Trophoblast cell (in vitro differentiated cells and primary cell): ENCODE measurements at regions not wholly inside any gene's neighbourhood (a gene's known extent, or its start where the extent isn't known, plus 50 kb on each side); places are given as distances from the start of the nearest gene placed in this dataset.

Experiments
- DNase-seq, 2 donors: peaks; one replicate each; pipeline ENCODE4 v3.0.0-alpha.2; 2016
- H2AFZ ChIP-seq: 2 replicates; pipeline ENCODE4 v1.6.1; 2013; ENCODE audit warnings: low read length, moderate library complexity, mild to moderate bottlenecking; ENCODE audit not compliant: insufficient read depth, poor library complexity
- H2AK5ac ChIP-seq: 2 replicates; pipeline ENCODE4 v1.6.1; 2013; ENCODE audit warnings: mild to moderate bottlenecking, low read length
- H2BK120ac ChIP-seq: 2 replicates; pipeline ENCODE4 v1.6.1; 2013; ENCODE audit warnings: low read length, mild to moderate bottlenecking, moderate library complexity; ENCODE audit not compliant: insufficient read depth, poor library complexity
- H2BK12ac ChIP-seq: 2 replicates; pipeline ENCODE4 v1.6.1; 2013; ENCODE audit warnings: mild to moderate bottlenecking, low read length, moderate library complexity
- H2BK5ac ChIP-seq: 2 replicates; pipeline ENCODE4 v1.6.1; 2013; ENCODE audit warnings: low read length, low read depth, moderate library complexity, mild to moderate bottlenecking; ENCODE audit not compliant: poor library complexity
- H3K14ac ChIP-seq: 2 replicates; pipeline ENCODE4 v1.6.1; 2013; ENCODE audit warnings: mild to moderate bottlenecking, low read length
- H3K18ac ChIP-seq: 2 replicates; pipeline ENCODE4 v1.6.1; 2013; ENCODE audit warnings: mild to moderate bottlenecking, low read length
- H3K23ac ChIP-seq: 2 replicates; pipeline ENCODE4 v1.6.1; 2013; ENCODE audit warnings: low read length
- H3K27ac ChIP-seq: 2 replicates; pipeline ENCODE4 v1.5.1; 2013; ENCODE audit warnings: low read depth, mild to moderate bottlenecking, inconsistent platforms, low read length, moderate library complexity
- H3K27me3 ChIP-seq: 2 replicates; pipeline ENCODE4 v1.6.1; 2013; ENCODE audit warnings: inconsistent platforms, mild to moderate bottlenecking, low read length, moderate library complexity; ENCODE audit not compliant: insufficient read depth
- H3K36me3 ChIP-seq, 2 experiments: 1 replicate in 1 of 2; 2 replicates in 1 of 2; pipeline ENCODE4 v1.6.1; 2013; ENCODE audit warnings: low read length in 2 of 2, mild to moderate bottlenecking in 2 of 2, moderate library complexity in 1 of 2; ENCODE audit not compliant: insufficient read depth in 2 of 2, control insufficient read depth in 1 of 2
- H3K4ac ChIP-seq: 2 replicates; pipeline ENCODE4 v1.6.1; 2013; ENCODE audit warnings: low read depth, mild to moderate bottlenecking, low read length, moderate library complexity
- H3K4me1 ChIP-seq, 2 experiments: 1 replicate in 1 of 2; 2 replicates in 1 of 2; pipeline ENCODE4 v1.6.1; 2013; ENCODE audit warnings: low read length in 2 of 2, mild to moderate bottlenecking in 2 of 2, moderate library complexity in 1 of 2; ENCODE audit not compliant: insufficient read depth in 2 of 2, control insufficient read depth in 1 of 2
- H3K4me2 ChIP-seq: 2 replicates; pipeline ENCODE4 v1.6.1; 2013; ENCODE audit warnings: inconsistent platforms, mild to moderate bottlenecking, low read length, moderate library complexity
- H3K4me3 ChIP-seq: 2 replicates; pipeline ENCODE4 v1.5.1; 2013; ENCODE audit warnings: mild to moderate bottlenecking, low read depth, low read length, inconsistent platforms
- H3K79me1 ChIP-seq: one replicate; pipeline ENCODE4 v1.6.1; 2013; ENCODE audit warnings: low read length
- H3K79me2 ChIP-seq: 2 replicates; pipeline ENCODE4 v1.6.1; 2013; ENCODE audit warnings: low read length, mild to moderate bottlenecking; ENCODE audit not compliant: control insufficient read depth, insufficient read depth, poor library complexity
- H3K9ac ChIP-seq: 2 replicates; pipeline ENCODE4 v1.6.1; 2013; ENCODE audit warnings: mild to moderate bottlenecking, low read length
- H3K9me3 ChIP-seq: 2 replicates; pipeline ENCODE4 v1.6.1; 2013; ENCODE audit warnings: low read depth, mild to moderate bottlenecking, control low read depth, inconsistent platforms, low read length; ENCODE audit not compliant: insufficient read depth
- H4K12ac ChIP-seq: 2 replicates; pipeline ENCODE4 v1.6.1; 2013; ENCODE audit warnings: low read depth, mild to moderate bottlenecking, low read length, moderate library complexity
- H4K8ac ChIP-seq: 2 replicates; pipeline ENCODE4 v1.6.1; 2013; ENCODE audit warnings: low read depth, mild to moderate bottlenecking, low read length, moderate library complexity
- H4K91ac ChIP-seq: one replicate; pipeline ENCODE4 v1.6.1; 2013; ENCODE audit warnings: low read depth, mild to moderate bottlenecking, low read length, moderate library complexity
- WGBS: extraction: QIAGEN DNeasy Blood & Tissue Kit; methylation state at CpG from one replicate; pipeline ENCODE4 v1.1.7; 2013; ENCODE audit warnings: missing lambda C conversion rate; ENCODE audit not compliant: insufficient read length, insufficient coverage; ENCODE audit errors: extremely low coverage; 5-methylcytosine and 5-hydroxymethylcytosine counted together

GRCh38 chr13:31588316-31588715, 151.0 kb upstream of the RXFP2 start:
- no peak overlapping the region for H2AFZ ChIP-seq

GRCh38 chr13:31588893-31589292, 150.4 kb upstream of the RXFP2 start:
- Histone ChIP-seq H3K79me2 (no peaks in the 10 kb centered on the region), H4K12ac (no peak overlapping the region), H3K27me3 (no peaks in the 10 kb centered on the region), H3K4ac (no peak overlapping the region), H3K4me1 (peaks cover 3 to 4% of the 10 kb centered on the region in 2 experiments), H3K18ac (no peak overlapping the region), H3K79me1 (no peaks in the 10 kb centered on the region), H3K4me2 (no peak overlapping the region), H4K91ac (no peak overlapping the region), H2BK12ac (no peak overlapping the region), H2AFZ (no peak overlapping the region), H3K9ac (no peak overlapping the region), H2BK120ac (no peak overlapping the region), H2AK5ac (no peak overlapping the region), H3K36me3 (no peaks in the 10 kb centered on the region), H3K27ac (no peak overlapping the region), H3K9me3 (peaks cover 5% of the 10 kb centered on the region), H2BK5ac (no peak overlapping the region), H3K4me3 (no peak overlapping the region), H3K14ac (no peak overlapping the region), H3K23ac (no peak overlapping the region), H4K8ac (no peak overlapping the region)
- no peak for DNase-seq
- WGBS = no CpG with 5 or more reads among the region's 1 CpG

More at GRCh38 chr13:31588316-31588715, 151.0 kb upstream of the RXFP2 start:
- Histone ChIP-seq H4K91ac (no peak overlapping the region), H4K12ac (no peak overlapping the region), H3K36me3 (no peaks in the 10 kb centered on the region), H3K4me3 (no peak overlapping the region), H3K4ac (no peak overlapping the region), H4K8ac (no peak overlapping the region), H2BK12ac (no peak overlapping the region), H3K27ac (no peak overlapping the region), H3K27me3 (no peaks in the 10 kb centered on the region), H3K4me1 (peaks cover 3 to 4% of the 10 kb centered on the region in 2 experiments), H3K18ac (no peak overlapping the region), H2AK5ac (no peak overlapping the region), H3K9ac (no peak overlapping the region), H2BK5ac (no peak overlapping the region), H3K9me3 (peaks cover 7% of the 10 kb centered on the region), H3K14ac (no peak overlapping the region), H3K79me2 (no peaks in the 10 kb centered on the region), H2BK120ac (no peak overlapping the region), H3K79me1 (no peaks in the 10 kb centered on the region), H3K23ac (no peak overlapping the region), H3K4me2 (no peak overlapping the region)
- DNase-seq = no peak
- no CpG with 5 or more reads among the region's 3 CpGs for WGBS

GRCh38 chr13:31591642-31592233, 147.6 kb upstream of the RXFP2 start:
- H2AK5ac ChIP-seq = no peak overlapping the region
- H3K14ac ChIP-seq = no peak overlapping the region
- no peak for DNase-seq
- H3K4me3 ChIP-seq = no peak overlapping the region
- no peak overlapping the region for H2BK12ac ChIP-seq
- H4K12ac ChIP-seq = no peak overlapping the region
- no peak overlapping the region for H3K23ac ChIP-seq
- no peak overlapping the region for H4K91ac ChIP-seq
- H3K27ac ChIP-seq = no peak overlapping the region
- H3K4me2 ChIP-seq = no peak overlapping the region
- no CpG with 5 or more reads among the region's 4 CpGs for WGBS
- H2AFZ ChIP-seq = no peak overlapping the region
- no peak overlapping the region for H3K18ac ChIP-seq
- no peak overlapping the region for H4K8ac ChIP-seq
- no peak overlapping the region for H2BK120ac ChIP-seq
- no peaks in the 10 kb centered on the region for H3K27me3 ChIP-seq
- H3K4ac ChIP-seq = no peak overlapping the region
- H3K9me3 ChIP-seq = peaks cover 1% of the 10 kb centered on the region
- no peaks in the 10 kb centered on the region for H3K79me1 ChIP-seq
- H3K4me1 ChIP-seq = peaks cover 3 to 4% of the 10 kb centered on the region in 2 experiments
- H3K79me2 ChIP-seq = no peaks in the 10 kb centered on the region
- H3K36me3 ChIP-seq = no peaks in the 10 kb centered on the region
- no peak overlapping the region for H3K9ac ChIP-seq
- H2BK5ac ChIP-seq = no peak overlapping the region

- Histone ChIP-seq H2AK5ac (no peak overlapping the region), H2AFZ (no peak overlapping the region), H3K14ac (no peak overlapping the region), H3K23ac (no peak overlapping the region), H3K79me1 (no peaks in the 10 kb centered on the region), H3K4me1 (no peaks in the 10 kb centered on the region), H3K4ac (no peak overlapping the region), H4K91ac (no peak overlapping the region), H3K9ac (no peak overlapping the region), H3K4me2 (no peak overlapping the region), H3K4me3 (no peak overlapping the region), H4K12ac (no peak overlapping the region), H2BK12ac (no peak overlapping the region), H2BK5ac (no peak overlapping the region), H4K8ac (no peak overlapping the region), H3K9me3 (peaks cover 1% of the 10 kb centered on the region), H3K18ac (no peak overlapping the region), H3K36me3 (no peaks in the 10 kb centered on the region), H2BK120ac (no peak overlapping the region), H3K27me3 (no peaks in the 10 kb centered on the region), H3K79me2 (no peaks in the 10 kb centered on the region), H3K27ac (no peak overlapping the region)
- WGBS = no CpG with 5 or more reads among the region's 5 CpGs
- no peak for DNase-seq
Measured at GRCh38 chr13:31594056-31594455, 145.3 kb upstream of the RXFP2 start.
